Effector CD8-positive, alpha-beta T cell (primary cell): ENCODE measurements at regions not wholly inside any gene's neighbourhood (a gene's known extent, or its start where the extent isn't known, plus 50 kb on each side); places are given as distances from the start of the nearest gene placed in this dataset.

Experiments
- DNase-seq: peaks from one replicate; lab custom pipeline; 2025; lab: John Stamatoyannopoulos, UW

DNA sequence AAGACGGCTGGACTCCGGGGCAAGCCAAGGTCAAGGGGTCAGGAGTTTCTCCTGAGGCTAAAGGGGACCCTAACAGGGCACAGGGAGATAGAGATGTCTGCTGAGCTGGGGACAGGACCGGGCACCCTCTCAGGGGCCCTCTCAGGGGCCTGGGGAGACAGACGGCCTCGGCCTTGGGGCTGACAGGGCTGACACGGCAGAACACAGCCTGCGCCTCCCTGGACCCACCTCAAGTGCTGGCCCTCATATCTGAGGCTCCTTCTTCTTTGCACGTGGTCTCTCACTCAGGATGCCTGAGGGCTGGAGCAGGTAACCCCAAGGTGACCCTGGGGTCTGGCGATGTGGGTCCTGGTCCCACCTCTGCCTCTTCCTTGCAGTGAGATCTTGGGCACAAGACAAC is 186.9 kb upstream of the TNRC6C start:
- no peak for DNase-seq

DNA sequence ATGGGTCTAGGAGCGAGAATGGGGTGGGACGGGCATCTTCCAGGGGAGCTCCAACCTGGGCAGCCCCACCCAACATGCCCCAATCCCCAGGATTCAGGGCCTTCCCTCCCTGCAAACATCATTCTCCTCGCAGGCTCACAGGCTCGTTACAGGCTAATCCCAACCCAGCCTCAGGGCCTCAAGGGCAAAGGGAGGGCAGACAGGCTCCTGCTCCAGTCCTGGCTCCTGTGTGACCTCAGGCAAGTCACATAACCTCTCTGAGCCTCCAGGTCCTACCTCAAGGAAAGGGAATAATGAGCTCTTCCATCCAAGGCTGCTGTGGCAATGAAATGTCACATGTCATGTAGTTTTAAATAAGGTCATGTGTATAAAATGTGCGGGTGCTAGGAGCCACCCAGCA is 186.5 kb upstream of the TNRC6C start:
- no peak for DNase-seq

DNA sequence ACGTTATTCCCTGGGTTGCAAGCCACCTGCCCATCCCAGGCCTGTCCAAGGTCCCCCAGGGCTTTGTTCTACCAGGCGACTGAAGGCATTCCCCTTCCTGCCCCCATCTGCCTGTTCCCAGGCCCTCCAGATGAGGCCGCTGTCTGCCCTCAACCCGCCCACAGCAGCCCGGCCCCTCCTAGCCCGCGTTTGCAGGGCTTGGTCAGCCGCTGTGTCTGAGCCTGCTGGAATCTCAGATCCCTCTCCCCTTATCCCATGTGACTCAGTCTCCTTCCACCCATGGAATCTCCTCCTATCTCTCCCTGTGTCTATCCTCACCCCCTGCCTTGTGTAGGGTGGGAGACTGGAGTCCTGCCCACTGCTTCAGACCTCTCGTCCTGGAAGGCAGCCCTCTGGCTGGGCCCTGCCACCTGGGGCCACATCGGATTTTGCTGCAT is 186.0 kb upstream of the TNRC6C start:
- peak; percentile 38 for DNase-seq

DNA sequence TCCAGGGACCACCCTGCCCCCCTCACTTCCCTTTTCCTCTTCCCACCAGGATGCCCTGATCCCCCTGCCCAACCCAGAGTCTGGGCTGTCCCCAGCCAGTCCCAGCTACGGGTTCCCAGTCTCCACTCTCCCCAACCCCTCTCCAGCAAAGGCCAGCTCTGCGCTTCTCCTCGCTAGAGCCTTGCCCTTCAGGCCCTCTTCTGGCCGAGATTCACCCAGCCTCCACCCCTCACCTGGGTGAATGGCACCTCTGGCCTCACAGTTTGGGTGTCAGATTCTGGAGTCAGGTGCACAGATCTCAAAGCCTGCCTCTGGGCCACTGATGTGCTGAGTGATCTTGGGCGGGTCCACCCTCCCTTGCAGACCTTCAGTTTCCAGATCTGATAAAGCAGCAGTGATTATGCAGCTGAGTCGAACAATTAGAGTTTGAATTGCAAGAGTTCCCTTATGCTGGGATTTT is 185.6 kb upstream of the TNRC6C start:
- no peak for DNase-seq

DNA sequence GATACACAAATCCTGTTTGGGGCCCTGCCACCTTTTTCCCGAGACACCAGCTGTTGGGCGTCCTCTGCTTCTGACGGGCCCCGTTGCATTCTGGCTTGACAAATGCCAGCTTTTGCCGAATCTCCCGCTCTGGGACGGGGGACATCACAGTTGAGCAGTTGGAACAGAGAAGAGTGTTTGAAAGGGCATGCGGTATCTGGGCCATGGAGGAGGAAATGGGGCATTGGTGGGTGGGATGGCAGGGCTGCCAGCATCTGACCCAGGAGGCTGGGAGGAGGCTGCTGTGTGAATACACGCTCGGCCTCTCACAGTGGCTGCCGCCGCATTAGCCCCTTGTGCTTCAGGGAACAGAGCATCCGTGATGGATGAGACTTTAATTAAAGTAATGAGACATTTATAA is 184.3 kb upstream of the TNRC6C start:
- no peak for DNase-seq

DNA sequence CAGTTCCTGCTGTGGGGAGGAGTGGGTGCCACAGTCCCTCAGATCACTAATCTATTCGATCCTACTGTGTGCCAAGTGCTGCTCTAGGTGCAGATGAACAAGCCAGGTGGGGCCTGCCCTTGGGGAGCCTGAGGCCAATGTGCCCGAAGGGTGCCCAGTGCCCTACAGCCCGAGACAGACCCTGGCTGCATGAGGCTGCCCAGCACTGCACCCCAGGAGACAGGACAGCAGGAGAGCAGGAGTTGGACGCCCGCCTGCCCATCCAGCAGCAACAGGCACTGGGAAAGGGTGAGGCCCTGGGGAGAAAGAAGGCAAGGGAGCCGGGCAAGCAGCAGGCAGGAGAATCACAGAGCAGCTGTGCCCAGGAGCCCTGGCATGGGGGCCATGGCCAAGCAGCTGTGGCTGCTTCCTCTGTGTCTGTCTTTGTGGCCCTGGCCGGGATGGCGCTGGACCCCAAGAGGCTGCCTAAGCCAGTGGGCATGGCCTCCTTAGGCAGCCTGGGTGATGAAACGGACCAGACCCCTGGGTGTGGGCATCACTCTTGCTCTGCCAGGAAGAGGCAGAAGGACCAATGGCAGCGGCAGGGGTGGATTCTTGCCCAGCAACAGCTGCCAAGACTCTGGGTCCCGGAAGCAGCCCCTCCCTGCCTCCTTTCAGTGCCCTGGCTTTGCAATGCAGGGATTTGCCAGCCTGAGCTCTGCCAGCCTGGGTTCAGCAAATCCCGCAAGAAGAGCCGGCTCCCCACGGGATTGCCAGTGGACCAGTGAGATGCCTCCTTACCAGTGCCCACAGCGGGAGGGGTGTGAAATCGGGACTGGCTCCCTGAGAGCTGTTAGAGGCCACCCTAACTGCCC is 179.6 kb upstream of the TNRC6C start:
- no peak for DNase-seq

DNA sequence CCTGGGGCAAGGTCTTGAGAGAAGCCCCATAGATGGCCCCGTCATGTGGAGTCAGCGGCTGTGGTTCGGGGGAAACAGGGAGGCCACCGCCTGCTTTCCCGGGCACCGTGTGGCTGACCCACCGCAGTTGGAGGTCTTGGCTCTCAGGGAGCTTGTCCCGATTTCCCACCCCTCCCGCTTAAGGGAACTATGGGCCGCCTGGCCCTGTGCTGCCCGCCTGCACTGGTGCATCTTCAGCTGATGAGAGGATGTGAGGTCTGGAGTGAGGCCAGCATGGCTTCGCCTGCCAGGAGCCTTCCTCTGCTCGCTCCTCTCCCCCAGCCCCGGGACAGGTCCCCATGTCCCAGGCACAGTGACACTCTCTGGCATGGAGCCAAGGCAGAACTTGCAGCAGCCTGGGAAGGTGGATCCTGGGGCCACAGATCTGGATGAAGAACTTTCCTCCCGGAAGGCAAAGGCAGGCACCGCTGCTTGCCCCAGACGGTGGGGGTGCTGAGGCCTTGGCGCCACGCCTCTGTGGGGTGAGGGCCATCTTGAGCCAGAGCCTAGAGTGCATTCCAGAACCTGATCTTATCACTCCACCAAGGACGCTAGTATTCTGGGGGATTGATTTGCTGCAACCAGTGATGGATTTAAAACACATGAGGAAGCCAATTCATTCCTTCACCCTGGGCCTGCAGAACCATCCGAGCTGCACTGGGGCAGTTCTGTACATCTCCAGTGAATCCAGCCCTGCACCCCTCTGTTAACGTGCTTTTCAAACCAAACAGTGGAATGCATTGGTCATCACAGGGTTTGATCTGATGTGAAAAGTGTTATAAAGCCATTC is 178.6 kb upstream of the TNRC6C start:
- no peak for DNase-seq

DNA sequence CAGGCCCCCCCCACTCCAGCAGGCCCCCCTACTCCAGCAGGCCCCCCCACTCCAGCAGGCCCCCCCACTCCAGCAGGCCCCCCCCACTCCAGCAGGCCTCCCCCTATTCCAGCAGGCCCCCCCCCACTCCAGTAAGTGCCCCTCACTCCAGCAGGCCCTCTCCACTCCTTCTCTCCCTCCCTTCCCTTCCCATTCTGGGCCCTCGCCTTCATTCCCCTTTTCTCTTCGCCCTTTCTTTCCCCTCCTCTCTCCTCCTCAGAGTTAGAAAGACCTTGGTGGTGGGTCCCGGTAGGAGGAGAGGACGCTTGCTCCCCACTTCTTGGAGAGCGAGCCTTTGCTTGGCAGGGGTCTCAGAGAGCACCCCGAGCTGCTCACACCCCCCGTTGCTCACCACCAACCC is 177.0 kb upstream of the TNRC6C start:
- DNase-seq = no peak

DNA sequence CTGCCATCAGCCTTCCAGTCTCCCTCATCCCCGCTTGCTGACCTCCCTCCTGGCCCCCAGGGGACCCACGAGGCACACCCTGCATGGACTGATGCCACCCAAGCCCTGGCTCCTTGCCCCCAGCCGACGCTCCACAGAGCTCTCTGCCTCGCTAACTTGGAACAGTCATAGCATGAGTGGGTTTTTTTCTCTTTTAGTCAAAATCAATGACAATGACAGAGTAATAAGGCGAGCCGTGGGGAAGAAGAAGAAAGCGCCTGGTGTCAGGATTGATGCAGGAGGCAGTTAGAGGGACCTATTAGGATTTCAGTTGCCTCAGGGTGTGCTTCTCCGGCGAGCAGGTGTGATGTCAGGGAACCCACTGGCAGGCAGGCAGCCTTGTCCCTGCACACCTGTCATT is 176.3 kb upstream of the TNRC6C start:
- no peak for DNase-seq

DNA sequence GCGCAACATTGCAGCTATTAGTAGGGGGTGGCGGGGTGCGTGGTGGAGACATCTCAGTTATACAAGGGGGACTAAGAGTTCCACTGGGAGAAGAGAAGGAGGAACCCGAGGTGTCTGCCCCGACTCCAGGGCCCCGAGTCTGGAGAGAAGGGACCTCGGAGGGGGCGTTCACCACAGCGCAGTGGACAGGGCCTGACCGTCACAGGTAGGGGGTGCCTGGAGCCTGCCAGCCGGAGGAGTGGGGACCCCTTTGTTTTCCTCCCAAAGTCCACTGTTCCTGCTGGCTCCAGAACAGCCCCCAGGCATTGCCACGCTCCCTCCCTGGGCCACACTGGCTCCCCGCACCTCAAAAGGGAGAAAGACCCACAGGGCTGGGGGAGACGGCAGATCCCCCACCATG is 175.9 kb upstream of the TNRC6C start:
- DNase-seq = no peak

DNA sequence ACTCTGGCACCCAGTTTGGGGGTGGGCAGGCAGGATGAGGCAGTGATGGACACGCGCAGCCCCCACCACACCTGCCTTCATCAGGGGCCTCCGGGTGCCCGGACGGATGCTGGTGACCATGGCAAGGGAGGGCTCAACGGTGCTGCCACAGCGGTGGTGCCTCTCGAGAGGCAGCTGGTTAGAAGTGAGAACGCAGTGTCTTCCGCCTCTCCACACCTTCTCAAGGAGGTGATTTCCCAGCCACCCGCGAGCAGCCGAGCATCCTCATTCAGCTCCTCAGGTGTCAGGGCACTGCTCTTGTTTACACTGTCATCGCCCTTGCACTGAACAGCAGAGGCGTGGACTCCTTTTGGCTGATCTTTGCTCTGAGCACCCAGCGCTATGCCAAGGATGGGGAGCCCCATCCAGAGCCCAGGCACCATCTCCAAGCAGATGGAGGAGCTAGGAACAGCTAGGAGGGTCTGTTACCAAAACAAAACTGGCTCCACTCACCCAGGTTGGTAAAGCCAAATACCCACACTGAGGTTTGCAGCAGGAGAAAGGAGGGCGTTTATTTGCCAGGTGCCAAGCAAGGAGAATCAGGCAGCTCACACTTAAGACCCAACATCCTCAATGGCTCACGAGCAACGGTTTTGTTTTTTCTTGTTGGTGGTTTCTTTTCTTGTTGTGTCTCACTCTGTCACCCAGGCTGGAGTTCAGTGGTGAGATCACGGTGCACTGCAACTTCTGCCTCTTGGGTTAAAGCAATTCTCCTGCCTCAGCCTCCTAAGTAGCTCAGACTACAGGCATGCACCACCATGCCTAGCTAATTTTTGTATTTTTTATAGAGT is 174.3 kb upstream of the TNRC6C start:
- DNase-seq = peak; percentile 23

DNA sequence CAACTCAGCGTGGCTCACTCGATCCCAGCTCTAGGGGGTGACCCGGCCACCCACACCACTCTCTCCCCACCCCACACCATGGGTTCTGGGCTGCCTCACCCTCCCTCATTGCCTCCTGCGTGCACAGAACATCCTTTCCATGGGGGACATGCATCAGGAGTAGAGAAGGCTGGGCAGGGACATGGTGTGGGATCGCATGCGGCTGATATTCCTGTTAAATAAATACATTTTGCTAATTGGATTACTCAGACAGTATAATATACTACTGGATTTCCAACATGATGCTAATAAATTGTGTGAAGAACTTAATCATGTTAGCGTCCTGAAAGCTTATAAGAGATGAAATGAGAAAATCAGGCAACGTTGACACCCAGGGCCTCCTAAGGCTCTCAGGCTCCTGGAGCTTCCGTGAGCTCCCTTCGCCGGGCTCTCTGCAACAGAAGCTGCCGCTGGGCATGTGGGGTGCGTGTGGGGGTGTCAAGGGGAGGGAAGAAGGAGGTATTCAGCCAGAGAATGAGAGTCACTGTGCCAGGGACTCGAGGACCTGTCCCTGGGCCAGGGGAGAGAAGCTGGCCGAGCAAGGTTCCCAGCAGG is 173.1 kb upstream of the TNRC6C start:
- DNase-seq = no peak

DNA sequence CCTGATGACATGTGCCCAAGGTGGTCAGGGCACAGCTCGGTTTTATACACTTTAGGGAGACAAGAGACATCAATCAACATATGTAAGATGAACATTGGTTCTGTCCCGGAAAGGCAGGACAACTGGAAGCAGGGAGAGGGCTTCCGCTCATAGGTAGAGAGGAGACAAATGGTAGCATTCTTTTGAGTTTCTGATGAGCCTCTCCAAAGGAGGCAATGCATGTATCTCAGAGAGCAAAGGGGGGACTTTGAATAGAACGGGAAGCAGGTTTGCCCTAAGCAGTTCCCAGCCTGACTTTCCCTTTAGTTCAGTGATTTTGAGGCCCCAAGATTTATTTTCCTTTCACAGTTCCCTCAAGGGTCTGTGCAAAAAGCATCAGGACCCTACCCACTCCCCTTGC is 172.4 kb upstream of the TNRC6C start:
- no peak for DNase-seq

DNA sequence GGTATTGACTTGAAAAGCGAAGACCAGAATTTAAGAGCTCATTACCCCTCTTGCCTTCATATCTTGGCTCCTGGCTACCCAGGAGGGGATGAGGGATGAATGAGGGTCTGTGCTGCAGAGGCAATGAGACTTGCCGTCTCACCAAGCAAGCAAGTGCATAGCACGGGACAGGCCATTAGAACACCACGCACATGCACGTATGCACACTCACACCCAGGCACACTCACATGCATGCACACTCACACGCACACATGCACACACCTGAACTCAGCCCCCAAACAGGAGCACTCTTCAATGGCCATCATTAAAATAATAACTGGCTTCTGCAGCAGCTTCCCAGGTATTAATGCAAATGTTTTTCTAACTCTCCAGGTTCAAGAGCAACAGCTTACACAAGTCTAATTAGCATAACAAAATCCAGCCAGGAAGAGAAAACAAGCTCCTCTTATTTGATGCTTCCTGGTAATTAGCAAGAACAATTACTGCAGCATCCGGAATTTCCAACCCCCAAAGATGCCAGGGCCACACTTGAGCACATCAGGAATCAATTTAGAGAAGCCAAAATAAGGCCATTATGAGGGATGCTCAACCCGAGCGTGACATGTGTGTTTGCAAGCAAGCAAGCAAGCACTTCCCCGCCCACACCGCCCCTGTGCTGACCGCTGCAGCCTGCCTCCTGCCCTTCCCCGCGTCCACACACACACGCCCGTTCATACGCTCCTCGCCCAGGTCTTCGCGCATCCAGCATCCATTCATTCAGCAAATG is 171.6 kb upstream of the TNRC6C start:
- DNase-seq = no peak

DNA sequence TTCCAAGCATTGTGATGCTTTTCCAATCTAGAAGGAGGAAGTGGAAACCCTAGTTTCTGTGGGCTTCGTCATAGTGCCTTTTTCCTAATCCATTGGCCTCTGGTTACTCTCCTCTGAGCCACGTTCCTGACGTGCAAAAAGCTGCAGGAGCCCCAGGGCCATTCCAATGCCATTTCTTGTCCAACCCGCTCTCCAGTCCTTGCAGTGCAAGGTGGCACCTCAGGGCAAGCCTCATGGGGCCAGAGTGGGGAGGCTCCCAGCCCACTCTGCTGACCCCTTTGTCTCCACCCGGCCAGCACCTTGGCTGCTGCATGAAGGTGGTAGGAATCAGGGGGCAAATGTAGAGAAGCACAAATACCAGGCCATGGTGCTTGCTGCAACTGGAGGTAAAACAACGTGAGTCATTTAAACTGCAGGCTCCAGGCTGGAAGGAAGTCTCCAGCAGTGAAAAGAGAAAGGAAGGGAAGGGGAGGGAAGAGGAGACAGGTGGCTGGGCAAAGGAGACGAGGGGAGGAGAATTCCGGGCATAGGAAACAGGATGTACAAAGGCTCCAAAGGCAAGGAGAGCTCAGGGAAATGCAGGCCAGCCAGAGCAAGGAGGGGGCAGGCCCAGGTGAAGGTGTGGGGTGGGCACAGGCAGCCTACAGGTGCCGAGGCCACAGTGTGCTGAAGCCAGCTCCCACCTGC is 168.2 kb upstream of the TNRC6C start:
- DNase-seq = no peak

DNA sequence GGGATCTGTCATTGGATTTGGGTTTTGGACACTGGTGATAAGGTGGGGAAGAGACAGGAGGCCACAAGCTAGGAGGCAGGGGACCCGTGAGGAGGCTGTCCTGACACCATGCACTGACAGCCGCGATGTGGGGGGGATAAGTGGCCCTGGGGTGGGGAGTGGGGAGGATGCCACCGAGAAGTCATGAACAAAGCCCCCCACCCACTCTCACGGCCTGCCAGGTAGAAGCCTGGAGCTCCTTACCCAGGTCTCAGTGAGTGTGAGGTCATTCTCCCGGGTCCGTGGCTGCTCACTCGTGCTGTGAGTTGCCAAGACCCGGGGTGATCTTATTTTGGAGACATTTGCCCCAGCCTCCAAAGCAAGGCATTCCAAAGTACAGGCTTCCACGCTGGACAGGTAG is 165.9 kb upstream of the TNRC6C start:
- DNase-seq = no peak

DNA sequence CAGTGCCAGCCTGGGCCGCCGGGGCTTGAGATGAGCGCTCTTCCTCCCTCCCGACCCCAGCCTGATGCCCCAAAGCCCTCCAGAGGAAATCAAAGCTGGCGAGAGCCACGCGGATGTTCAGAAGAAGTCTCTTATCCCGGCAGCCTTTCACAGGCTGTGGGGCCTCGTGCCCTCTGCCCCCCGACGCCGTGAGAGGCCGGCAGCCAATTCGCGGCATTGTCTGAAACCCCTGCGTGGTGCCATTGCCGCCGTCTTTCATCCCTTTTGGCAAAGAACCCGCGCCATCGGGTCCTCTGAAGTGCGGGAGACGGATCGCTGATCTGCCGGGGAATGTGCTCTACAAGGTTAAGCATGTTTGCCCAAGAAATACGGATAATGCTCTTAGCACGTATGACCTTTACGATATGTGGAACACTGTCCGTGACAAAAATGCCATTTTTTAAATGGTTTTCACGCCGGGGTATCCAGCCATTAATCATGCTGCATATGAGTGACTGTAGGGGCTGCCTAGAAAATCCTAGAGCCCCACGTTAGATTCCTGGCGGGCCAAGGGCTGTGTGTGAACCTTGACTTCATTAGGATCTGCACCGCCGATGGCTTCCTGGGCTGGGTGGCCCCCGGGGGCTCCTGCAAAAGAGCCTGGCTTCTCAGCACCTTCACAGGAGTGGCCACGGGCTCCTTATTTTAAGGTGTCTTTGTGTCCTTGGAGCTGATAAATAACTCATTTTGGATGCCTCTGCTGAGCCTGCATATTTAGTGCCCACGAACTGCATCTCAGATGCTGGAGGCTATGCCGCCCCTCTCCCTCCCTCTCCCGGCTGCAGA is 165.1 kb upstream of the TNRC6C start:
- DNase-seq = no peak

DNA sequence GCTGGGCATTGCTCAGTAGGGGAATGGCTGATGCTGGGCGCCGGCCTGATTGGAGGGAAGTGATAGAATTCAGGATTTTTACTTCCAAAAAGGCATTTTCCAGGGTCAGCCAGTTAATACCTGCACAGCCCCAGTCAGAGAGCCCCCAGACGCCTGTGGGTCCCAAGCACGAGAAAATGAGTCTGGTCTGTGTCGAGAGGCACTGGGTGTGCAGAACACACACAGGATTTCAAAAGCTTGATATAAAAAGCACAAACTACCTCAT is 164.6 kb upstream of the TNRC6C start:
- no peak for DNase-seq

DNA sequence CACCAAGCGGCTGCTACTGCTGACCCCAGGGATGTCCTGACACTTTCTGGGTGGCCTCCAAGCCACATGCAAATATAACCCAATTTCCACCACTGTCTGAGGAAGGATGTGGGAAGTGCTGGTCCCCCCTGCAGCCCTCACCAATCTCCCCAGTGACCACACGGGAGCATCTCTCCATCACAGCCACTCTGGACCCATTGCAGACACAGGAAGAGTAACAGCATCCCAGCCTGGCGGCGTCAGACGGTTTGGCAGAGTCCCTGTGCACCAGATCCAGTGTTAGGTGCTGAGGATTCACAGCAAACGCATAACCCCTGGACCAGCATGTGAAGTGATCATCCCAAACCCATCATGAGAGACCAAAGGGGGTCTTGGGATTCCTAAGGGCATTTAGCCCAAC is 163.7 kb upstream of the TNRC6C start:
- DNase-seq = no peak

DNA sequence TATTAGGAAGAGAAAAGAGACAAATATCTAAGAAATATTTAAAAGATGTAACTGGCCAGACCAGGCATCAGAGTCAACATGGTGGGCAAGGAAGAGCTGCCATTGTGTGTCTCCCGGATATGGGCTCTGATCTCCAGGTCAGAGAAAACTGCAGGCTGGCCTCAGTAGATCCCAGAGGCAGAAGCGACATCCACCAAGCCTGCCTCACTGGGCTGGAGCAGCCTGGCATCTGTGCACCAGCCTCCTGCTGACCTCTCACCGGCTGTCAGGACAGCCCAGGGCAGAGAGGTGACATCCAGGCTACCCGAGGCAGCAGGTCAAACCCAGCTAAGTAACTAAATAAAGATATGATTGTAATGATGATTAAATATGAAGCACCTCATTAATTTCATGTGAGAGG is 162.8 kb upstream of the TNRC6C start:
- no peak for DNase-seq
